Stomach (tissue), 8 donors: ENCODE measurements at regions not wholly inside any gene's neighbourhood (a gene's known extent, or its start where the extent isn't known, plus 50 kb on each side); places are given as distances from the start of the nearest gene placed in this dataset.
A peak's percentile ranks its signal among the peaks of the same experiment; 100 is the strongest.

ENCODE experiments used
- DNase-seq, 2 donors: peaks; one replicate each; pipeline versions ENCODE4 v3.0.0 to v3.0.0-alpha.2; 2013 to 2019
- H3K27ac ChIP-seq, 5 donors: fragments of 200-600 bp in 4 of 5; sonication (generic) in 4 of 5; one replicate each; pipeline ENCODE4 v1.5.1; 2013 to 2019; ENCODE audit warnings: mild to moderate bottlenecking in 1 of 5, moderate library complexity in 1 of 5
- H3K27me3 ChIP-seq, 3 donors: fragments of 200-600 bp; sonication (generic); one replicate each; pipeline ENCODE4 v1.5.1; 2017 to 2019; ENCODE audit warnings: mixed run types in 1 of 3
- H3K36me3 ChIP-seq, 4 donors: fragments of 200-600 bp; sonication (generic); 1 replicate in 3 of 4; 2 replicates in 1 of 4; pipeline ENCODE4 v1.5.1; 2016 to 2019
- H3K4me1 ChIP-seq, 4 donors: fragments of 200-600 bp; sonication (generic); one replicate each; pipeline ENCODE4 v1.5.1; 2016 to 2019
- H3K4me3 ChIP-seq, 4 donors: fragments of 200-600 bp; sonication (generic) in 3 of 4; one replicate each; pipeline ENCODE4 v1.5.1; 2016 to 2019; ENCODE audit warnings: mild to moderate bottlenecking in 1 of 4
- H3K9me3 ChIP-seq, 4 donors: fragments of 200-600 bp; sonication (generic); one replicate each; pipeline ENCODE4 v1.5.1; 2016 to 2019
- EP300 ChIP-seq: sonication (generic); formaldehyde crosslinking; IDR thresholded peaks from one replicate; pipeline ENCODE4 v1.6.1; 2017; ENCODE audit warnings: antibody characterized with exemption
- POLR2A ChIP-seq, 4 donors: fragments of 450-650 bp; IDR thresholded peaks; one replicate each; pipeline ENCODE4 v1.6.1; 2016; ENCODE audit warnings: antibody characterized with exemption in 4 of 4, control low read depth in 2 of 4, mild to moderate bottlenecking in 1 of 4, moderate library complexity in 1 of 4
- POLR2AphosphoS5 ChIP-seq, 3 donors: sonication (generic); formaldehyde crosslinking; IDR thresholded peaks; one replicate each; pipeline ENCODE4 v1.6.1; 2016; ENCODE audit warnings: antibody characterized with exemption in 3 of 3
- WGBS, 5 donors: extraction: QIAGEN DNeasy Blood & Tissue Kit in 3 of 5; methylation state at CpG; one replicate each; pipeline versions ENCODE4 v1.1.5 to v1.1.7; 2013 to 2018; 5-methylcytosine and 5-hydroxymethylcytosine counted together
- intact Hi-C: fragments of 100-400 bp; cut with DNase I; formaldehyde crosslinking; loops from one replicate; pipeline ENCODE4 v1.15.1; 2023; ENCODE audit warnings: low total_unique reads
- TF ChIP-seq, protein P1 (sequence below), 7 experiments: fragments of 450-650 bp in 4 of 7; fragments of 200-600 bp in 3 of 7; sonication (generic) in 3 of 7; IDR thresholded peaks; one replicate each; pipeline ENCODE4 v1.5.1; 2016 to 2019; ENCODE audit warnings: antibody characterized with exemption in 7 of 7, control low read depth in 2 of 7, mild to moderate bottlenecking in 1 of 7
- donor health status: healthy with polysubstance abuse.
- donor health status: Bipolar disorder and iron deficiency.
- donor health status: healthy.

DNA sequence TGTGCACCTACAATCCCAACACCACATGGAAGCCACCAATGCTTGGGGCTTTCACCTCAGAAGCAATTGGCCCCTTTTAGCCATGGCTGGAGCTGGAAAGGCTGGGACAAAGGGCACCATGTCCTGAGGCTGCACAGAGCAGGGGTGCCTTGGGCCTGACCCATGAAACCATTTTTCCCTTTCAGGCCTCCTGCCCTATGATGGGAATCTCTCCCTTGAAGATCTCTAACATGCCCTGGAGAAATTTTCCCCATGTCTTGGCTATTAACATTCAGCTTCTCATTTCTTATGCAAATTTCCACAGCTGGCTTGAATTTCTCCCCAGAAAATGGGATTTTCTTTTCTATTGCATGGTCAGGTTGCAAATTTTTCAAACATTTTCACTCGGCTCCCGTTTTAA is 823.6 kb downstream of the GALC start:
- Histone ChIP-seq H3K36me3 (no peaks in the 10 kb centered on the region), H3K27ac (no peak overlapping the region), H3K9me3 (no peaks in the 10 kb centered on the region), H3K27me3 (no peaks in the 10 kb centered on the region), H3K4me1 (no peaks in the 10 kb centered on the region), H3K4me3 (no peak overlapping the region)
- TF ChIP-seq POLR2A (IDR thresholded peaks at IDR 0.05) (no peak), POLR2AphosphoS5 (IDR thresholded peaks at IDR 0.05) (no peak), EP300 (no peak)
- TF ChIP-seq, protein P1, sequence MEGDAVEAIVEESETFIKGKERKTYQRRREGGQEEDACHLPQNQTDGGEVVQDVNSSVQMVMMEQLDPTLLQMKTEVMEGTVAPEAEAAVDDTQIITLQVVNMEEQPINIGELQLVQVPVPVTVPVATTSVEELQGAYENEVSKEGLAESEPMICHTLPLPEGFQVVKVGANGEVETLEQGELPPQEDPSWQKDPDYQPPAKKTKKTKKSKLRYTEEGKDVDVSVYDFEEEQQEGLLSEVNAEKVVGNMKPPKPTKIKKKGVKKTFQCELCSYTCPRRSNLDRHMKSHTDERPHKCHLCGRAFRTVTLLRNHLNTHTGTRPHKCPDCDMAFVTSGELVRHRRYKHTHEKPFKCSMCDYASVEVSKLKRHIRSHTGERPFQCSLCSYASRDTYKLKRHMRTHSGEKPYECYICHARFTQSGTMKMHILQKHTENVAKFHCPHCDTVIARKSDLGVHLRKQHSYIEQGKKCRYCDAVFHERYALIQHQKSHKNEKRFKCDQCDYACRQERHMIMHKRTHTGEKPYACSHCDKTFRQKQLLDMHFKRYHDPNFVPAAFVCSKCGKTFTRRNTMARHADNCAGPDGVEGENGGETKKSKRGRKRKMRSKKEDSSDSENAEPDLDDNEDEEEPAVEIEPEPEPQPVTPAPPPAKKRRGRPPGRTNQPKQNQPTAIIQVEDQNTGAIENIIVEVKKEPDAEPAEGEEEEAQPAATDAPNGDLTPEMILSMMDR (IDR thresholded peaks at IDR 0.05) = no peak
- 85 to 93% (median 91%) methylated on average over 2 of the region's 2 CpGs for WGBS, 5 donors
- DNase-seq = no peak
- intact Hi-C loops = no loop called here

DNA sequence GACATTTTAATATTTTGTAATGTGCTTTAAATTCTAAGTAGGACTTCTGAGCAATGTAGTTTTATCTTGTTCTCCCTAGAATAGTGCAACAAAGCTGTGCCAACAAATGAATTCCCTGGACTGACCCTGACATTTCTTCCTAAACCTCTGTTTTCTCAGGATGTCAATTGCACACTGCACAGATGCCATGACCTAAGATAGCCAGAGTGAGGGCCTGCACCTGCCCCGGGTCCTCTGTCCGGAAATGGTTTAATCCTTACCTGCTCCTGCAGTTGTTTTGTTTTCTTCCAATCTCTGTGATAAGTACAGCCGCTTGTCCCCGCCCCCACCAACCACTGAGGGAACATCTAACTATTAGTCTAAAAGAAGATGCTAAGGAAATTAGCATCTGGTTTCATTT is 831.5 kb downstream of the GALC start:
- DNase-seq = no peak
- no peak overlapping the region for H3K4me3 ChIP-seq
- no peaks in the 10 kb centered on the region for H3K36me3 ChIP-seq
- H3K27me3 ChIP-seq = no peaks in the 10 kb centered on the region
- intact Hi-C loops = no loop called here
- H3K4me1 ChIP-seq = no peaks in the 10 kb centered on the region
- WGBS, 5 donors = 22 to 49% (median 34%) methylated on average over 4 of the region's 4 CpGs
- no peaks in the 10 kb centered on the region for H3K9me3 ChIP-seq
- TF ChIP-seq POLR2AphosphoS5 (IDR thresholded peaks at IDR 0.05) (no peak), EP300 (no peak), POLR2A (IDR thresholded peaks at IDR 0.05) (no peak)
- TF ChIP-seq, protein P1 (IDR thresholded peaks at IDR 0.05) = no peak
- no peak overlapping the region for H3K27ac ChIP-seq

DNA sequence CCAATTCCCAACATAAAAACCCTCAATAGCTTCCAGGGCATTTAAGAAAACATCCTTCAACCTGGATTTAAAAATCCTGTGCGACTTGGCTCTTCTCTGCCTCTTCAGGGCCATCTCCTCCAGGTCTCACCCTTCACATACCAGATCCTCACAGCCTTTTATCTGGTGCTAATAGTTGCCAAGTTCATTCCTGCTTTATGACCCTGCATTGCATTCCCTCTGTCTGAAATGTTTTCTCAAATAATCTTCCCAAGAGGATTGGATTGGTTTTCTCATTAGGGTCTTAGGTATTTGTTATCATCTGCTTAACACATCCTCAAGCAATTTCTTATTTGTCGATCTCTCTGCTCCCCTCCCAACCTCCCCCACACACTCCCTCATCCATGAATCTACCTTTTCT is 832.0 kb downstream of the GALC start:
- no peak overlapping the region for H3K27ac ChIP-seq
- H3K27me3 ChIP-seq = no peaks in the 10 kb centered on the region
- no peak overlapping the region for H3K4me3 ChIP-seq
- WGBS, 5 donors = 26 to 45% (median 29%) methylated on average over 2 of the region's 2 CpGs
- intact Hi-C loops = no loop called here
- DNase-seq = peak in 1 of 2 donors; percentile 10
- H3K36me3 ChIP-seq = no peaks in the 10 kb centered on the region
- no peaks in the 10 kb centered on the region for H3K4me1 ChIP-seq
- no peaks in the 10 kb centered on the region for H3K9me3 ChIP-seq
- no peak for TF ChIP-seq POLR2AphosphoS5 (IDR thresholded peaks at IDR 0.05)
- TF ChIP-seq, protein P1 (IDR thresholded peaks at IDR 0.05) = no peak
- no peak for TF ChIP-seq EP300
- no peak for TF ChIP-seq POLR2A (IDR thresholded peaks at IDR 0.05)

DNA sequence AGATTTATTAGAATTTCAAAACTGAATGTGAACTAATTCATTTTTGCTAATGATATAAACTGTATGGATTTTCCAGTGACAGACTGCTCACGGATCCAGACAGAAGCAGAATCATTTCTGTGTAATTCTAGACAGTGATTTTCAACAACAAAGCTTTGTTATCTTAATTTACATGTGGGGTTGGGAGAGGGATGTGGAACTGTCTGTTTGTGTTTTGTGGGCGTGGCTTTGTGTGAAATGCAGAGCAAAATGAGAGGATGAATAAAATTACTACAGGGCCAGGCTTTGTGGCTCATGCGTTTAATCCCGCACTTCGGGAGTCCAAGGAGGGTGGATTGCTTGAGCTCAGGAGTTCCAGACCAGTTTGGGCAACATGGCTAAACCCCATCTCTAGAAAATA is 834.7 kb downstream of the GALC start:
- WGBS, 5 donors = 53 to 78% (median 72%) methylated on average over 5 of the region's 5 CpGs
- H3K27me3 ChIP-seq = no peaks in the 10 kb centered on the region
- no peak for DNase-seq
- H3K4me1 ChIP-seq = no peaks in the 10 kb centered on the region
- no peaks in the 10 kb centered on the region for H3K9me3 ChIP-seq
- intact Hi-C loops = no loop called here
- H3K4me3 ChIP-seq = no peak overlapping the region
- H3K27ac ChIP-seq = no peak overlapping the region
- H3K36me3 ChIP-seq = no peaks in the 10 kb centered on the region
- no peak for TF ChIP-seq POLR2AphosphoS5 (IDR thresholded peaks at IDR 0.05)
- TF ChIP-seq EP300 = no peak
- TF ChIP-seq, protein P1 (IDR thresholded peaks at IDR 0.05) = no peak
- no peak for TF ChIP-seq POLR2A (IDR thresholded peaks at IDR 0.05)
